ENCODE measurements at regions not wholly inside any gene's neighbourhood (a gene's known extent, or its start where the extent isn't known, plus 50 kb on each side); places are given as distances from the start of the nearest gene placed in this dataset.
A peak's percentile ranks its signal among the peaks of the same experiment; 100 is the strongest.

GRCh38 chr1:113279776-113280391 is 110.4 kb upstream of the MAGI3 start:
- Histone ChIP-seq H3K9ac (ENCODE audit: insufficient read depth, low read depth, low read length) (no peak overlapping the region), H3K36me3 (replicated peaks in 1 of 2; ENCODE audit: control insufficient read depth in 1 of 2, insufficient read depth in 2 of 2, low read length in 2 of 2) (no peaks in the 10 kb centered on the region), H3K79me2 (ENCODE audit: insufficient read depth, low read length) (no peaks in the 10 kb centered on the region), H3K4me1 (ENCODE audit: insufficient read depth, low read length) (no peaks in the 10 kb centered on the region), H3K4me3 (replicated peaks in 1 of 3; ENCODE audit: insufficient read depth in 1 of 3, low read depth in 2 of 3, low read length in 3 of 3) (no peak overlapping the region), H3K27ac (ENCODE audit: extremely low read length, insufficient read depth, low read length) (no peak overlapping the region), H3K4me2 (ENCODE audit: low read depth, low read length) (no peak overlapping the region), H2AFZ (ENCODE audit: low read length) (no peak overlapping the region), H3K27me3 (ENCODE audit: control insufficient read depth in 1 of 2, insufficient read depth in 2 of 2, low read length in 2 of 2) (no peaks in the 10 kb centered on the region), H4K20me1 (ENCODE audit: insufficient read depth, low read length) (no peaks in the 10 kb centered on the region), H3K9me3 (ENCODE audit: low read length) (no peaks in the 10 kb centered on the region)
- WGBS (ENCODE audit: low lambda C conversion rate), result 10% methylated on average over 3 of the region's 3 CpGs
- CTCF ChIA-PET (ENCODE audit: low intra/inter-chr PET ratio, low total read pairs), result no interaction called here
- DNase-seq (ENCODE audit: low spot score), result no peak
- no peak for TF ChIP-seq IKZF5 (CRISPR knock-in tag; IDR thresholded peaks at IDR 0.05)
- peak; percentile 66 for TF ChIP-seq CEBPB (IDR thresholded peaks at IDR 0.05; ENCODE audit: borderline replicate concordance, low read depth, low read length)
- BruUV-seq (replicated peaks), result no TSS peak
- in situ Hi-C loops (cut with HindIII; ENCODE audit: extremely low pct_ligation_motif_present, low pct_unique_long_range_greater_than_20kb) (no loop called here), intact Hi-C loops (cut with micrococcal nuclease; ENCODE audit: unreplicated experiment) (no loop called here)
- no peak for ATAC-seq
- POLR2A ChIA-PET, result no interaction called here
- no peak for FAIRE-seq

GRCh38 chr1:113280581-113280980 is 109.7 kb upstream of the MAGI3 start:
- Histone ChIP-seq H3K9me3 (ENCODE audit: low read length) (no peaks in the 10 kb centered on the region), H4K20me1 (ENCODE audit: insufficient read depth, low read length) (no peaks in the 10 kb centered on the region), H3K79me2 (ENCODE audit: insufficient read depth, low read length) (no peaks in the 10 kb centered on the region), H3K27me3 (ENCODE audit: control insufficient read depth in 1 of 2, insufficient read depth in 2 of 2, low read length in 2 of 2) (no peaks in the 10 kb centered on the region), H3K36me3 (replicated peaks in 1 of 2; ENCODE audit: control insufficient read depth in 1 of 2, insufficient read depth in 2 of 2, low read length in 2 of 2) (no peaks in the 10 kb centered on the region), H3K4me1 (ENCODE audit: insufficient read depth, low read length) (no peaks in the 10 kb centered on the region), H3K9ac (ENCODE audit: insufficient read depth, low read depth, low read length) (no peak overlapping the region), H2AFZ (ENCODE audit: low read length) (no peak overlapping the region), H3K27ac (ENCODE audit: extremely low read length, insufficient read depth, low read length) (no peak overlapping the region), H3K4me3 (replicated peaks in 1 of 3; ENCODE audit: insufficient read depth in 1 of 3, low read depth in 2 of 3, low read length in 3 of 3) (no peak overlapping the region), H3K4me2 (ENCODE audit: low read depth, low read length) (no peak overlapping the region)
- no peak for FAIRE-seq
- no peak for DNase-seq (ENCODE audit: low spot score)
- no peak for ATAC-seq
- in situ Hi-C loops (cut with HindIII; ENCODE audit: extremely low pct_ligation_motif_present, low pct_unique_long_range_greater_than_20kb), result no loop called here
- TF ChIP-seq ZBTB25 (CRISPR knock-in tag; IDR thresholded peaks at IDR 0.05) (no peak), STAG1 (CRISPR knock-in tag; IDR thresholded peaks at IDR 0.05) (no peak), NCOA5 (CRISPR knock-in tag; IDR thresholded peaks at IDR 0.05) (no peak), PTBP1 (IDR thresholded peaks at IDR 0.05; ENCODE audit: low read depth, low read length, poor library complexity, severe bottlenecking) (no peak), USF2 (IDR thresholded peaks at IDR 0.05; ENCODE audit: low read depth, low read length) (no peak), USF2 (CRISPR knock-in tag; IDR thresholded peaks at IDR 0.05; ENCODE audit: borderline replicate concordance) (no peak)
- no TSS peak for BruUV-seq (replicated peaks)
- ChIA-PET POLR2A (no interaction called here), CTCF (ENCODE audit: low intra/inter-chr PET ratio, low total read pairs) (no interaction called here)
- 6% methylated on average over 1 of the region's 1 CpG for WGBS (ENCODE audit: low lambda C conversion rate)
- intact Hi-C loops (cut with micrococcal nuclease; ENCODE audit: unreplicated experiment), result no loop called here
